Panc1 (cell line): ENCODE measurements at regions not wholly inside any gene's neighbourhood (a gene's known extent, or its start where the extent isn't known, plus 50 kb on each side); places are given as distances from the start of the nearest gene placed in this dataset.

Source experiments
- CTCF ChIP-seq: fragments of 450-650 bp; IDR thresholded peaks from 2 replicates; pipeline ENCODE4 v1.5.1; 2017; ENCODE audit warnings: mild to moderate bottlenecking
- SIN3A ChIP-seq: IDR thresholded peaks from 2 replicates; pipeline ENCODE4 v1.6.1; 2012; ENCODE audit warnings: low read depth, mild to moderate bottlenecking, low read length, moderate library complexity, borderline replicate concordance; ENCODE audit not compliant: insufficient read depth
- TCF7L2 ChIP-seq: IDR thresholded peaks from 2 replicates; pipeline ENCODE4 v1.6.1; 2011; ENCODE audit warnings: mild to moderate bottlenecking, low read depth, low read length, inconsistent platforms

GRCh38 chr14:25222256-25222655 is 172.3 kb upstream of the STXBP6 start:
- TF ChIP-seq CTCF (no peak), SIN3A (no peak), TCF7L2 (no peak)
